ENCODE measurements at regions not wholly inside any gene's neighbourhood (a gene's known extent, or its start where the extent isn't known, plus 50 kb on each side); places are given as distances from the start of the nearest gene placed in this dataset.

DNA sequence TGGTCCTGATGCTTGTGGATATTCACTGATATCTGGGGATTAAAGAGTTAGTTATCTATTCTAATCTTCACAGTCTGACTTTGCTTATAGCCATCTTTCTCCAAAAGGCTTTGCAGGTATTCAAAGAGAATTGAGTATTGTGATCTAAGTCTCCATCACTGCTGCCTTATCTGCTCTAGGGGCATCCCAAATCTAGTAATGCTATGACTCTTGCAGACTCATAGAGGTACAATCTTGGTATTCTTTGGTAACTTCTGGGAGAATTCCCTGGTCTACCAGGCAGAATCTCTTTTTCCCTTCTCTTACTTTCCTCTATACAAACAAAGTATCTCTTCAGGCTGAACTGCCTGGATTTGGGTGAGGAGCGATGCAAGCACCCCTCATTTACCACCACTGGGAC, 746.3 kb downstream of the JRKL start:
- DNase-seq (ENCODE audit: low read depth in 2 of 2), result no peak

DNA sequence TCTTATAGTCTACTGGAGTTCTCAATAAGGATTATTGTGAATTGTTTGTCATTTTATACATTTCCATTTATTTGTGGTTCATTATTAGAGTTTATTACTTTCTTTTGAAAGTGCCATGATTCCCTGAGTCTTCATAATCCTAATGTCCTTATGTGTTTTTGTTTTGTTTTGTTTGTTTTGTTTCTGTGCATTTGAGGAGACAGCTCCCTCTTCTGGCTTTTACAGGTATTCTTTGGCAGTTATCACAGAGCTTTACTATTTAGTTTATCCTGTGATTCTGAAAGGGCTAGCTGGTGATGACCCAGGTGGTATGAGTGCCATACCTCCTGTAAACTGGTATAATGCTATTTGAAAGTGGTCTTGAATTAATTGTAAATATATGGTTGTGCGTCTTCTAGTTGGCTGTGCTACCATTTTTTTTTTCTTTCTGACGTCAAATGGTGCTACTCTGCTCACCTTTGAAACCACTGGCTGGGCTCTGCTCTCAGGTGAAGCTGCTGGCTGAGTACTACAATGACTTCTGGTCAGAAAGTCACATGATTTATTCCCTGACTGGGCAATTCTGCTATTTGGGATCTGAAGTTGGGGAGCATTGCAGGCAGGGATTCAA, 751.2 kb downstream of the JRKL start:
- no peak for DNase-seq (ENCODE audit: low read depth in 2 of 2)

DNA sequence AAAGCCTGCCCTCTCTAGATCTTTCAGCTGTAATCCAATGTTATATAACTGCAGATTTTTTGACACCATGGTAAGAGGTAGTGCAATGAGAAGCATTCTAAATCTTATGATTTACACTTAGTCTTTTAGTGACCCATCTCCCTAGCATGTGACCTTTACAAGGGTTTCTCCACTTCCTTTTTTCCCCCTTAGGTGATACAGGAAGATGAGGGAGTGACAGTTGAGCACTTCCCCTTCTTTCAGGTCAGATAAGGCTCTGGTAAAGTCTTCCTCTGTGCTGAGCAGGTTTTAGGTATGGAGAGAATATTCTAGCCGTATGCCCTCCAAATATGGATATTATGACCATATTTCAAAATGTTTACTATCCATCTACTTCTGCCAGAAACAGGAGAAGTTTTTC, 753.6 kb downstream of the JRKL start:
- no peak for DNase-seq (ENCODE audit: low read depth in 2 of 2)

DNA sequence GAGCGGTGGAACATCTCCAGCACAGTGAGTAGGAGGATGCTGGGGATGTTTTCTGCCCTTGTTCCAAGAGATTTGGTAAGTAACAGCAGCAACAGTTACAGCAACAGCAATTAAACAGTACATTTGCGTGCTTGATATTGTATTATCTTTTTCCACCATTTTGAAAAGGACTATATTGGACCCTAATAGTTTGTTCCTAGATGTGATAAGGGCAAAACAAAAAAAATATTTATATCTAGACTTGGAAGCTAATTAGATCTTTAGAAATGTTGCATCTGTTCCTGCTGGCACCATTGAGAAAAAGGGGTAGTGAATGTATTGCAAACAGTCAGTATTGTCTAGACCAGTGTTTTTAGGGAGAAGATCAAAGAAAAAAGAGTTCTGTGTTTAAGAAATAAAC, 759.9 kb downstream of the JRKL start:
- DNase-seq (ENCODE audit: low read depth in 2 of 2), result no peak

DNA sequence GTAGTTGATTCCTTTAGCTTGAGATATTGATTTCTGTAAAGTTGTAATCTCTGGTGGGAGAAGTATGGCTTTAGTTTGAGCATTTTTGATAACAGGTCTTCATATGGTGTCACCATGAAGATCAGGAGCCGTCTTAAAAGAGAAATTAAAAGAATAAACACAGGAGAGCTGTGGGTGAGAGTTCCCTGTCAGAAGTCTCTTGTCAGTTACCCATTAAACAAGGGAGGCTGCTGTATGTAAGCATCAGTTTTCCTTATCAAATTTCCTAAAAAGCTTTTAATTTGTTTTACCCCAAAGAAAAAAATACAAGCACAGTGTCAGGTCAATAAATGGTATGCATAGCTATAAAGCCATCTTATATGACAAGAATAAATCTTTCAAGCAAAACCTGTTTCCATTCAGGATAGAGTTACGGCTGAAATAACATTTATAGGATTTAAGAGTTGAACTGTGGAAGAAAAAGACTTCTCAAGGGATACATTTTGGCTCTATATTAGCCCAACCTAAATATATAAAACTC, 767.5 kb downstream of the JRKL start:
- no peak for DNase-seq (ENCODE audit: low read depth in 2 of 2)

DNA sequence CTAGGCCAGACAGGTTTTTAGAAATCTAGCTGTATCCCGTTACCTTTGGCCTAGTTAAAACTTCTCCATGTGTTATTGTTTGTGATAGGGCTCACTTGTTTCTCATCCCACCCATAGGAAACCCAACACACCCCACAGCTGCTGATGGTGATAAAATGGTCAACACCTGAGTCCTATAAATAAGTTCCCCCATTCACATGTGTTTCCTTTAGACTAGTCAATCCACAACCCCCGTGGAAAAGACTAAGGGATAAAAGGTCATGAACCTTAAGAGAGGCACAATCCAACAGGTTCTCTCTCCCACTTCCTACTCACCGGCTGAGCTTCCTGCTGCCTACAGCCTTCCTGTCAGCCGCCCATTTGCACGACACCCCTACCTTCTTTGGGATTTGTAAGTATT, 768.4 kb downstream of the JRKL start:
- no peak for DNase-seq (ENCODE audit: low read depth in 2 of 2)

DNA sequence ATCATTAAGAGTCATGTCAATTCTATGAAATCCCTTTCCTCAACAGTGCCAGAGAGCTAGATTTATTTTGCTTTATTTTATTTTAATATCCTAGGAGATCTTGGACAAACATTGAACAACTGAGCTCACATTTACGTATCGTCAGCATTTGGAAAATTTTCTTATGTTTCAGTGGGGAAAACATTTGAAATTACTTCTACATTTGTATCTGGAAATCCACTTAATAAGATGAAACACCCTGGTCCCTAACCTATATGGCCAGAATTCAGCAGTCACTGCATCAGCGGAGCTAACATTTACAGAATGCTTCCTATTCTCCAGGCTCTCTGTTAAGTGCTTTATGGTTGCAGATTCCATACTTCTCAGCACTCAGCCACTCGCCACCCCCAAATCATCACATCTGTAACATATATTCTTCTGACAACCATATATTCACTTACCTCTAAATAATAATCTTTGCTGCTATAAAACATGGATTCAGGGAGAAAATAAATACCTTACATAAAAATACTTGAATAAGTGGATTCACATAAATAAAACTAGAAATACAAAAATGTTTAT, 773.9 kb downstream of the JRKL start:
- no peak for DNase-seq (ENCODE audit: low read depth in 2 of 2)

DNA sequence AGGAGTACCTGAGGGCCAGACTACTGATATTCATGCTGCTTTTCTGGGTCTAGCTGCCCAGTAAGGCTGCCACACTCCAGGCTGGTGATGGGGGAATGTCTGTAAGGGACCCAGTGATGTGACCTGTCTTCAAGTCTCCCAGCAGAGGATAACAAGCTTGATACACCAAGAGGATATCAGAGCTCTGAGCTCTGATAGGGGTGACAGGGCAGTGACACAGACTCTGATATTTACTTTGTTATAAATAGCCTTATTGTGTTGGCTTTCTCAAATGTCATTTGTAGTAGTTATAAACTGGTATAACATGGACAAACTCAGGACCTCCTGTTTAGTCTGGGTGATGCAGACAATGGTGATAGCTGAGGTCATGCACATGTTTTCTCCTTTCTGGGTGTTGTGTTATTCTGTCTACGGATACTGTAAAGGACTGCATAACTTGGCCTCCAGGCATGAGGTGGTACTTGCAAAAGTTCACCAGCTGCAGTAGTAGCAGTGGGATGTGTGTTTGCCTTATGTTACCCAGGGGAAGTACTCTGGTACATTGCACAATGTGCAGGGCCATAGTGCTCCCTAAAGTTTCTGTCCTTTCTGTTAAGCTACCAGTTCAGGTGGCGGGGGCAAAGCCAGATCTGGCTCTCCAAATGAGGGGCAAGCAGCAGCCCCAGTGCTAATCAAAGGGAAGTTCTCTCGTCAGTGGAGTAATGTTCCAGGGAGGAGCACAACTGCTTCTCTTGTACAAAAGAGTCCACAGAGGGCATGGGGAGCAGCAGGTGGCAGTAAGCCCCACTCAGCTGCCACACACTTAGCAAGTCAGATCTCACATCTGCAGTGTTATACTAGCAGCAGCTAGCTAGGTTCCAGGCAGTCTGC, 812.2 kb downstream of the JRKL start:
- no peak for DNase-seq (ENCODE audit: low read depth in 2 of 2)

DNA sequence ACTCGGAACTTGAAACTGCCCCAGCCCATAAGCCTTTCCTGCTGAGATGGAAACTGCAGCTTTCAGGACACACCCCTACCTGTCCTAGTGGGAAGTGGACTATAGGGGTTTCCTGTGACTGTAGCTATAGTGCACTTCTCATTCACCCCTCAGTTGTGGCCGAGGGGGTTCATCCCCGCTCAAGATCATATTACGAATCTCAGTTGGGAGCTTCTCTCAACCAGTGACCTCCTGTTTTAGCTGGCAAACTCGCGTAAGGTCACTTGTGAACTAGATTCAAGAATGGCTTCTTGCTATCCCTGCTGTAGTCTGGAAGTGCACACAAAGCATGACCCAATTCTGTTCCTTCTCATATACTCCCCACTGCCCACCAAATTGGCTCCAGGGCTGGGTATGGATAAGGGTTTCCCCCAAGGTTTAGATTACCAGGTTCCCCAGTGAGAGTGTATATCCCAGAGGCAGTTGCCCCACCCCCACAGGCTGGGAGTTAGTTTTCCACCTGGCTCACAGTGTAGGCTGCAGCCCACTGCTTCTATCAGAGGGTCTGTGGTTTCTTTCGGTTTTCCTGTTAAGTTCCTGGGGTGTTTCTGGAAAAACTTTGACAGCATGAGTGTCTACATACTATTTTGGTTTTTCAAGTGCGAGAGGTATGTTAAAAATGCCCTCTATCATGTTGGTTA, 812.9 kb downstream of the JRKL start:
- no peak for DNase-seq (ENCODE audit: low read depth in 2 of 2)

DNA sequence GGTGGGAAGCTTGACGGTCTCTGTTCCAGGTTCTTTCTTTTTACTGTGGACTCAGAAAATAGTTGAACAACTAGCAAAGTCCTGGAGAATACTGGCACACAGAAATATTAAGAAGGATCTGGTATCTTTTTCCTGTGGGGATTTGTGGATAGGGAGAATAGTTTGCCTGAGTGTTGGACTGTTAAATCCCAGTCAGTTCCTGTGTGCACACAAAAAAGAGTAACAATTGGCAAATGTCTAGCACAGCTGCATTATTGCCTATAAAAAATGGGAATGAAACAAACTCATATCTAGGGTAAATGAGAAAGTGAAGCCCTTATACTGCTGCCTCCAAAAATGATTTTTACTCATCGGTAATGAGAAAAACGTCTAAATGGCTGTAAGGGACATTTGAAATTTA, 828.2 kb downstream of the JRKL start:
- DNase-seq (ENCODE audit: low read depth in 2 of 2), result no peak

DNA sequence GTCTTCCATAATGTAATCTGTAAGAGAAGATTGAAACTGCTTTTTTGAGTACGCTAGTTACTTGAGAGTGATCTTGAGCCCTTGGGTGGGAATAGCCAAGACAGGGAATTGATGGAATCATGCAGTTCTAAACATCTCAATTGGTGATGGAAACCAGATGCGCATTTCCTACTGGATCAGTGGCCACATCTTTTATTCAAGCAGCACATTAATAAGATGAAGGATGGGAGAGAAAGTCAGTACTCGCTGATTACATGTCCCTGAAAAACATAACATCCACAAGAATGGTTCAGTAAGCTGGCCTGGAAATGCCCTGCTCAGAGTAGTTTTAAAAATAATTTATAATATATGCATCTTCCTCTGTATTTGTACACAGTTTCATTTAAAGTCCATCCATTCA, 833.8 kb downstream of the JRKL start:
- DNase-seq (ENCODE audit: low read depth in 2 of 2), result no peak

DNA sequence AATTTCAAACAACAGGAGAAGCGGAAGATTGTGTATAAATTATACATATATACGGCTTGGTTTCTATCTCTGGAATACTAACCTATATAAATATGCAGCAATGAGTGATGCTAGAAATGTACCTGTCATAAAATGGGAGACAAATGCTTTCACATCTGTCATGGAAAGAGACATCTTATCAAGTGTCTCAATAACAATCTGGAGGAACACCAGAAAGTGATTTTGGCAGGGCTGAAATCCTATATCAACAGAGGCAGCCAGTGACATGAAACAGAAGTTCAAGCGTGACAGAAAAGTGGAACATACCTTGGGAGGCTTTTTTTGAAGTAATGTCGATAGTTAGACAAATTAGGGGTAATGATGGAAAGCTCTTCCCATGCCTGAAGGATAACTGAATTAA, 834.6 kb downstream of the JRKL start:
- no peak for DNase-seq (ENCODE audit: low read depth in 2 of 2)

DNA sequence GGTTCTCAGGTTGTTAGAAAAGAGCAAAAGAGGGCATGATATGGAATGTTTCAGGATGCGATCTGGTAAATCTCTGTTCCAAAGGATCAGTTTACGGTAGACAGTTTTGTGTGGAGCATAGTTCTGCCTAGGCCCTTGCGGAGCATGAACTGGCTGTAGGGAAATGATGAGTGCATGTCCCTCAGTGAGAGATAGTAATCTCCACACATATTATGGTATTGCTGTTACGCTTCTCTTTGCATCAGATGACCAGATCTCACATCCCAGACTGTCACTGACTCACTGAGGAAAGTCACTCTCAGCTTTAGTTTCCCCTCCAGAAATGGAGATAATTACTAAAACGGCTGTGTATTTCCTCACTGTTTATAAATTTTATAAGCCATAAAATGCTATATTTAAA, 836.0 kb downstream of the JRKL start:
- DNase-seq (ENCODE audit: low read depth in 2 of 2), result no peak

DNA sequence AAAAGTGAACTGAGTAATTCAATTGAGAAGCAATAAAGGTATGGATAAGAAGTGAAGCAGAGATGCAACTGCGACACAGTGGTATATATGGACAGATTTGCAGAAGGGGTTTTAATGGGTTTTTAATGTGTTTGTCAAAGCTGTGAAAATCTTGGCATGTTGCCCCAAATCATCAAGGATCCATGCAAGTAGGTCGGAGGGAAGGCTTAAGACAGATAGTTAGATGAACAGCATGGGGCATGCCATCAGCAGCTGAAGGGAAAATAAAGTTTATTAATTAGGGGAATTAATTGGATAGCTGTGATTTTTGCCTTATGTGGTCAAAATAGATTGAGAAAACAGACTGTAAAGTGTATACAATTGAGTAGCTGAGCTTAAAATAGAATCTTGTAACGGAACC, 840.1 kb downstream of the JRKL start:
- no peak for DNase-seq (ENCODE audit: low read depth in 2 of 2)

DNA sequence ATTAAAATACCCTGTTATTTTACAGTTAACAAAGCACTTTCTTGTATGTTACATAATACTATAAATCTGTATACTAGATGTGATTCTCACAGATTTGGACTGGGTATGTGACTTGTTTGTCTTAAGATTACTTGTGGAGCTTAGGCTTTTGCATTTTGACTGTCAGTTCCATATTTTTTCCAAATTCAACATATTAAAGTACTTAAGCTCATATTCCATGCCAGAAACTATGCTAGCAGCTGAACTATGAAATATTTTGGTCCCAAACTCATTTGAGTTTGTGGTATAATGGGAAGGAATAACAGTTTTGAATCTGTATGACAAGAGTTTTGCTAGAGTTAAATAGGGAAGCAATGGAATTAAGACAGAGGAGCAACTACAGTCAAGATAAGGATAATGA, 841.4 kb downstream of the JRKL start:
- no peak for DNase-seq (ENCODE audit: low read depth in 2 of 2)

DNA sequence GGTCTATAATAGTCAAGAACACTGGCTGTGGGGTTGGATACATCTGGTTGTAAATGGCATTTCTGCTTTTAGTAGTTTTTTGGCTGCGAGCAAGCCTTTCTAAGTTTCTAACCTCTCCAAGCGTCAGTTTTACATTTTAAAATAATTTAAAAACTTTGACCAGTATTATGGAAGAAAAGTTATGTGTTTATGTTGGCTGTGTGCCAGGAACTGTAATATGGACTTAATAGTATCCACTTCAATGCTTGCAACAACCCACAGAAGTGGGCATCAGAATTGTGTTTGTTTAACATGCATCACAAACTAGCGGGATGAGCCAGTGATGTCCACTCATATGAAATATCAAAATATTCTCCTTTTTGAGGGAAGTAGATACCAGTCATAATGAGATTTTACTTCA, 844.2 kb downstream of the JRKL start:
- no peak for DNase-seq (ENCODE audit: low read depth in 2 of 2)

DNA sequence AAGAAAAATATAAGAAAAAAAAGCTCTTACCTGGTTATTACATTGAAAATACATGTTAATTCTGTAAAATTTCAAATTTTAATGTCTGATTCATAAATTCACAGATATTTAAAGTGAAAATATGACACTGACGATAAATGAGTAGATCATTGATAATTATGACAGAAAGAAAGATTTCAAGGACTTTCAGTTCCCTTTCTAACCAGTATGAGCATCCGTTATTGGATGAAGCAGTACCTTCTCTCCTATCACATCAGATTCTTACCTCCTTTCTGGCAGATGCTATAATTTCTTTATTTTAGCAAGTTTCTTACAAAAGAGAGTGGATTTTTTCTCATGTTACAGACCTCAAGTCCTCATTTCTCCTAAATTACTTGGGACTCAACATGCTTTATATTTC, 847.3 kb downstream of the JRKL start:
- no peak for DNase-seq (ENCODE audit: low read depth in 2 of 2)

DNA sequence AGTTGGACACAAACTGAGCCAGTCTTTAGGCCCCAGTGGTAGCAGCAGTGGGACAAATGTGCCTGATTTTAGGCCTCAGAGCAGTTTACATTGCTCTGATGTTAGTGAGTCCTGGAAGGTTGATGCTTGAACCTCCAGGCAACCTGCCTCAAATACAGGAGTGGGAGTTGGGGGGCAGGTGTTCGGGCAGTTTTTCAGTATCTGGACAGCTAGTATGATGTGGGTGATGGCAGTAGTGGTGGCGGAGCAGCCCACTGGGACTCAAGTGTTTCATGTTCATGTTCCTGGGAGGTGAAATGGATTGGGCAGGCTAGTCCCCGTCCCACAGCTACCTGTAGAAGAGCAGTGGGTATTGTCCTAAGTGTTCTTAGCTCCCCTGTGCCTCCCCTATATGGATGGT, 857.8 kb downstream of the JRKL start:
- no peak for DNase-seq (ENCODE audit: low read depth in 2 of 2)

DNA sequence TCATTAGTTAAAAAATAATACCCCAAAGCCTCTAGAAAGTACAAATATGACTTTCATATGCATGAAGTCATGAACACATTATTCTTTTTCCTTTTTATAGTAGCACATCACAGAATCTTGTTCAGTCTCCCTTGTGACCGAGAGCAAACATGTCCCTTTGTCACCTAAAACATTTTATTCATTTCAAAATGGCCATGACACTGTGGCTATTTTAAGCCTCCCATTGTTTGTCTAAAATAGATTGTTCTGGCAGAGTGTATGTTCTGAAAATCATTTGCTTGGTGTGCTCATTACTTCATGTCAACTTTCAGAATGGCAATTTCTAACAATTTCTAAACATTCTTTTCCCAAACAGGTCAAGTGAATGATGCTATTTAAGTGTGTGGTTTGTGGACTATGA, 865.0 kb downstream of the JRKL start:
- no peak for DNase-seq (ENCODE audit: low read depth in 2 of 2)

DNA sequence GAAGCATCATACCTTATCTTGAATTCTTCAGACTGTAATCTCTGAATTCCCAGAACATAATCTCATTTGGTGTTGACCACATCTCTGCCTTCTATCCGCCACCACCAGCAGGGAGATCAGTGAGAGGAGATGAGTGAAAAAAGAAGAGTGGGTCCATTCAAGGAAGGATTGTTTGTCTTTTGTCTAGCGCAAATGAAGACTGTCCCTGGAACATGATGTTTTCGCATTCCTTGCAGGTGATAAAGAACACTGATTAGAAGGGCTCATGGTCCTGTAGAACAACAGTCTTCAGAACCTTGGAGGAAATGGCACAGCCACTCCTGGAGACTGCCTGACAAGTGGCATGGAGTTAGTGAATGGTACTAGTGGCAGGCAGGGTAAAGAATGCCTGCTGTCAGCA, 869.6 kb downstream of the JRKL start:
- no peak for DNase-seq (ENCODE audit: low read depth in 2 of 2)

DNA sequence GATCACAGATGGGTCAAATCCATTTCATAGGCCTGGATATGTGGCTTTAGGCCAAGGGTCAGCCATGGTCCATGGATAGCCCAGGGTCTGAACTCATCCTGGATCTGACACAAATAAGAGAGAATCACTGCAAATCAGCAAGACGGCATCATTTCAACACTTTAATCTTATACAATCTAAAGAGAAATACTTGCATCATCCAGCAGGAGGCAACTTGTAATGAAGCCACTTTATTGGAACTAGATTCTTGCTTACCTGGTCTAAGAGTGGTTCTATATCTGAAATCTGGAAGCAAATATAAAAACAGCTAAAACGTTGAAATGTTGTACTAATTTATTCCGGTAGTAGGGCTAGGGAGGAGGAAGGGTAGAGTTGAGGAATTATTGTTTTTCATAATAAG, 870.1 kb downstream of the JRKL start:
- DNase-seq (ENCODE audit: low read depth in 2 of 2), result no peak

DNA sequence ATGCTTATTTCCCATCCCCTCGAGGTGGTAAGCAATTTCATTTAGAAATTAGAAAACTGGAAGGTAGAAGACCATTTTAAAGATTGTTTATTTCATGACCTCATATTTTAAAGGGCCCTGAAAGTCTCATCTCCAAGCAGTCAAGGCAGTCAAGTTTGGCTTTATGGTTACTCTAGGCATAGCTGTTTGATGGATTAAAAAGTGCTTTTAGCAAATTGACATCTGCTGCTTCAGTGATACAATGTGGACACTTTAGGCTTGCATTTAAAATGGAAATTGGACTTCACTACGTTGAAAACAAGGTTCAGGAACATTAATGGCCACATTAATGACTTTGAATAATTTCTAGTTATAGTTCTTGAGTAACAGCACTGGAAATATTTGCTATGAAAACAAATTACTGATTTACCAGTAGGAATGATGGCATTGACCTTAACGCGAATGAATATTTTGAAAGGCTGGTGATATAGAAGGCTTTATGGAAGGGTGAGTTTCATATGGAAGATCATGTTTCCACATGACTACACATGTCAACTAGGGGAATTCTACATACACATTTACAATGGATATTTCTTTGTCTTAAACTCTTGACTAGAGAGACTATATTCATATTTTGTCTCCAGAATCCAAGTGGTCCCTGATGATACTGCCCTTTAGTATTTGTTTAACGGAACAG, 873.5 kb downstream of the JRKL start:
- DNase-seq (ENCODE audit: low read depth in 2 of 2), result no peak
